ENCODE measurements at regions not wholly inside any gene's neighbourhood (a gene's known extent, or its start where the extent isn't known, plus 50 kb on each side); places are given as distances from the start of the nearest gene placed in this dataset.

DNA sequence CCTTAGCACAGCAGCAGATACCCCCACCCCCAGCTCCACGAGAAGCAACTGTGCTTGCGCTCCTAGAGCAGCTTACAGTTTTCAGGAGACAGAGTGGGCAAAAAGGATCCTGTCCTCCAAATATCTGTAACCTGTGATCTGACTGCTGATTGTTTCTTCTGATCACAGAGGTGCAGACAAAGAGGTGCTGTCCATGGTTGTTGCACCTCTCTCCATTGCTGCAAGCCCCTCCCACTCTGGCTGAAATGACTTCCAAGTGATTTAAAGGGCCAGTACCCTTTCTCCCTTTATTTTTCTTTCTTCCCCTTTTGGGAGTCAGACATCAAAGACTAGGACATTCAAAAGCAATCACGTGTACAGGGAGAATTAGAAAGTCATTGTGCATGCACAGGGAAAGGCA is 205.3 kb upstream of the GEMIN8 start:
- TF ChIP-seq, protein P1, sequence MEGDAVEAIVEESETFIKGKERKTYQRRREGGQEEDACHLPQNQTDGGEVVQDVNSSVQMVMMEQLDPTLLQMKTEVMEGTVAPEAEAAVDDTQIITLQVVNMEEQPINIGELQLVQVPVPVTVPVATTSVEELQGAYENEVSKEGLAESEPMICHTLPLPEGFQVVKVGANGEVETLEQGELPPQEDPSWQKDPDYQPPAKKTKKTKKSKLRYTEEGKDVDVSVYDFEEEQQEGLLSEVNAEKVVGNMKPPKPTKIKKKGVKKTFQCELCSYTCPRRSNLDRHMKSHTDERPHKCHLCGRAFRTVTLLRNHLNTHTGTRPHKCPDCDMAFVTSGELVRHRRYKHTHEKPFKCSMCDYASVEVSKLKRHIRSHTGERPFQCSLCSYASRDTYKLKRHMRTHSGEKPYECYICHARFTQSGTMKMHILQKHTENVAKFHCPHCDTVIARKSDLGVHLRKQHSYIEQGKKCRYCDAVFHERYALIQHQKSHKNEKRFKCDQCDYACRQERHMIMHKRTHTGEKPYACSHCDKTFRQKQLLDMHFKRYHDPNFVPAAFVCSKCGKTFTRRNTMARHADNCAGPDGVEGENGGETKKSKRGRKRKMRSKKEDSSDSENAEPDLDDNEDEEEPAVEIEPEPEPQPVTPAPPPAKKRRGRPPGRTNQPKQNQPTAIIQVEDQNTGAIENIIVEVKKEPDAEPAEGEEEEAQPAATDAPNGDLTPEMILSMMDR (IDR thresholded peaks at IDR 0.05; ENCODE audit: insufficient read depth, low read length): no peak
- TF ChIP-seq GABPA (IDR thresholded peaks at IDR 0.05; ENCODE audit: low read depth): no peak
- no peak for TF ChIP-seq POLR2AphosphoS5 (IDR thresholded peaks at IDR 0.05; ENCODE audit: low read depth)
